ENCODE measurements at regions not wholly inside any gene's neighbourhood (a gene's known extent, or its start where the extent isn't known, plus 50 kb on each side); places are given as distances from the start of the nearest gene placed in this dataset.

DNA sequence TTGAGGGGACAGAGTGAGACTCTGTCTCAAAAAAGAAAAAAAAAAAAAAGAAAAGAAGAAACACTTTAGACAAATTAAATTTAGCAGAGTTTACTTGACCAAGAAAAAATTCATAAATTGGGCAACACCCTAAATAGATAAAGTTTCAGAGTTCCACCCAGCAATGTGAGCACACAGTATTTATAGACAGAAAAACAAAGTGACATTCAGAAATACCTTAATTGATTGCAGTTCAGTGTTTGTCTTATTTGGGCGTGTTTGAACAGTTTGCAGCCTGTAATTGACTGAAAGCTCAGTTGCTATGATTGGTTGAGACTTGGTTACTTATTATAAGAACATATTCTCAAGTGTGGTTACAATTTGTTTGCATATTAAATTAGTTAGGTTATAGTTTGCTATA lies 603.5 kb upstream of the NEGR1 start:
- TF ChIP-seq EP300 (IDR thresholded peaks at IDR 0.05) (no peak), POLR2A (IDR thresholded peaks at IDR 0.05) (no peak), CTCF (IDR thresholded peaks at IDR 0.05) (no peak), POLR2AphosphoS5 (IDR thresholded peaks at IDR 0.05) (no peak)
- H3K4me1 ChIP-seq = no peaks in the 10 kb centered on the region
- H3K27ac ChIP-seq = no peak overlapping the region
- intact Hi-C loops (cut with DNase I) = no loop called here
- 24 to 58% methylated on average over 1 of the region's 1 CpG for WGBS, 2 donors
- H3K4me3 ChIP-seq = no peak overlapping the region
- no peaks in the 10 kb centered on the region for H3K27me3 ChIP-seq
- DNase-seq = no peak
- no peaks in the 10 kb centered on the region for H3K36me3 ChIP-seq
- no peaks in the 10 kb centered on the region for H3K9me3 ChIP-seq

- H3K4me1 ChIP-seq = no peaks in the 10 kb centered on the region
- 9 to 32% methylated on average over 1 of the region's 1 CpG for WGBS, 2 donors
- no peaks in the 10 kb centered on the region for H3K36me3 ChIP-seq
- H3K4me3 ChIP-seq = no peak overlapping the region
- H3K27me3 ChIP-seq = no peaks in the 10 kb centered on the region
- intact Hi-C loops (cut with DNase I) = no loop called here
- DNase-seq = no peak
- TF ChIP-seq POLR2AphosphoS5 (IDR thresholded peaks at IDR 0.05) (no peak), EP300 (IDR thresholded peaks at IDR 0.05) (no peak), POLR2A (IDR thresholded peaks at IDR 0.05) (no peak), CTCF (IDR thresholded peaks at IDR 0.05) (no peak)
- H3K9me3 ChIP-seq = no peaks in the 10 kb centered on the region
- H3K27ac ChIP-seq = no peak overlapping the region
These were observed 602.7 kb upstream of the NEGR1 start for GRCh38 chr1:72885017-72885416.

- H3K27me3 ChIP-seq = no peaks in the 10 kb centered on the region
- intact Hi-C loops (cut with DNase I) = no loop called here
- no peak overlapping the region for H3K27ac ChIP-seq
- H3K9me3 ChIP-seq = no peaks in the 10 kb centered on the region
- no peak for DNase-seq
- H3K4me3 ChIP-seq = no peak overlapping the region
- H3K36me3 ChIP-seq = no peaks in the 10 kb centered on the region
- no peak for TF ChIP-seq EP300 (IDR thresholded peaks at IDR 0.05)
- H3K4me1 ChIP-seq = no peaks in the 10 kb centered on the region
These were observed 587.5 kb upstream of the NEGR1 start for GRCh38 chr1:72869873-72870272.

GRCh38 chr1:72869441-72869840 lies 587.1 kb upstream of the NEGR1 start:
- H3K27ac ChIP-seq = no peak overlapping the region
- no peak overlapping the region for H3K4me3 ChIP-seq
- intact Hi-C loops (cut with DNase I) = no loop called here
- no peaks in the 10 kb centered on the region for H3K27me3 ChIP-seq
- TF ChIP-seq CTCF (IDR thresholded peaks at IDR 0.05) (no peak), POLR2A (IDR thresholded peaks at IDR 0.05) (no peak), EP300 (IDR thresholded peaks at IDR 0.05) (no peak), POLR2AphosphoS5 (IDR thresholded peaks at IDR 0.05) (no peak)
- H3K4me1 ChIP-seq = no peaks in the 10 kb centered on the region
- H3K36me3 ChIP-seq = no peaks in the 10 kb centered on the region
- no peaks in the 10 kb centered on the region for H3K9me3 ChIP-seq
- no peak for DNase-seq

DNA sequence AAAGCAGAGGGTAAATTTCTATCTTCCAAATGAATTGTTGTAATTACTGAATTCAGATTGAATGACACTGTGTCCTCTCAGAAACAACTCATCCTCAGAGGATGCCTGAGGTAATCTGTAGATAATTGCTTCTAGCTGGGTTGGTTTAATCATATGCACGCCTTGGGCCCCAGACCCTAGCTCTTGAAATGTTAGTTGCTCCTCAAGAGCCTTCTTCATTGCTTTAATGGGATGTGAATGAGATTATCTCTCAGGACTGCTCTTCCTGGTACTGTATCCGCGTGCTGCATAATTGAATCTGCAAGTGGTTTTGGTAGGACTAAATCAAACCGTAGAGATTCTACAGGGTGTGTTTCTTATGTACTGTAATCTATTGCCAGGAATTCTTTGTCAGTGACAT lies 569.3 kb upstream of the NEGR1 start:
- Histone ChIP-seq H3K27ac (no peak overlapping the region), H3K9me3 (no peaks in the 10 kb centered on the region), H3K36me3 (no peaks in the 10 kb centered on the region), H3K4me1 (no peaks in the 10 kb centered on the region), H3K27me3 (no peaks in the 10 kb centered on the region), H3K4me3 (no peak overlapping the region)
- WGBS, 2 donors = 58 to 61% methylated on average over 4 of the region's 4 CpGs
- DNase-seq = no peak
- intact Hi-C loops (cut with DNase I) = no loop called here
- TF ChIP-seq CTCF (IDR thresholded peaks at IDR 0.05) = no peak
- TF ChIP-seq EP300 (IDR thresholded peaks at IDR 0.05) = no peak
- TF ChIP-seq POLR2AphosphoS5 (IDR thresholded peaks at IDR 0.05) = no peak
- no peak for TF ChIP-seq POLR2A (IDR thresholded peaks at IDR 0.05)

Data from sigmoid colon (tissue), 6 donors.